ENCODE measurements at regions not wholly inside any gene's neighbourhood (a gene's known extent, or its start where the extent isn't known, plus 50 kb on each side); places are given as distances from the start of the nearest gene placed in this dataset.

DNA sequence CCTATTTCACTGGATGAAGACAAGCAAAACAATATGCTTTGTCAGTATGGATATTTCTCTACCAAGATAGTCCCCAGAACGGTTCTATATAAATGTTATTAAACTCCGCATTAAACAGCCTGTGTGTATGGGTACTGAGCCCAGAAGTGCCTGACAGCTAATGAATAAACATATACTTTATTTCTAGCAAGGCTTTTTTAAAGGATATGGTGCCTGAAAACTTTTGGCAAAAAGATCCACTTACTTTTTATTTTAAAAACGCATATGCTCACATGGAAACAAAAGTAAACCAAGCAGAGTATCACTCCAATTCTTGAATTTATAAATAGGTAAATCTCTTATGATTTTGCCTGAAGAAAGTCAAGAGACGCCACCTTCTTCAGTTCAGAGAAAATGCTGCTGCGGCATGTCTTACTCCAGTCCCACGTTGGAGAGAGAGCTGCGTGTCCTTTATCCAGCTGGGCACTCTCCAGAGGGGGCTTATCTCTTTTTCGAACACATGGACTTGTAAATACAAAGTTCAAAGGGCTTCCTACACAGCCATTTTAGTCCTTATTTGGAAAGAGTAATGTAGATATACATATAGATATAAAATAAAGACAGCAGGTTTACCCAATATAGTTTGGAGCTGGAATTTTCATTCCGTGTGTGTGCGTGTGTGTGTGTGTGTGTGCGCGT lies 264.2 kb downstream of the ADAMTS20 start:
- ATAC-seq (ENCODE audit: low read depth in 2 of 2) (no peak), DNase-seq (no peak)
- no peak overlapping the region for H3K27ac ChIP-seq (ENCODE audit: insufficient read depth, low read length, poor library complexity, severe bottlenecking)
- H3K36me3 ChIP-seq (ENCODE audit: control insufficient read depth, insufficient read depth, low read length): no peaks in the 10 kb centered on the region
- Mint-ChIP-seq H3K4me3 (no peak overlapping the region), H3K27ac (no peak overlapping the region), H3K4me1 (no peaks in the 10 kb centered on the region), H3K27me3 (no peaks in the 10 kb centered on the region), H3K36me3 (no peaks in the 10 kb centered on the region), H3K9me3 (peaks cover 0 to 5% (median 0%) of the 10 kb centered on the region in 7 donors)
- no peaks in the 10 kb centered on the region for H3K4me1 ChIP-seq (ENCODE audit: control insufficient read depth, insufficient read depth, low read length, poor library complexity, severe bottlenecking)
- no peaks in the 10 kb centered on the region for H3K9me3 ChIP-seq (ENCODE audit: control insufficient read depth in 2 of 2, low read length in 2 of 2)
- H3K27me3 ChIP-seq (ENCODE audit: control insufficient read depth, insufficient read depth, low read length): no peaks in the 10 kb centered on the region
- no peak overlapping the region for H3K4me3 ChIP-seq (ENCODE audit: low read depth, low read length)

DNA sequence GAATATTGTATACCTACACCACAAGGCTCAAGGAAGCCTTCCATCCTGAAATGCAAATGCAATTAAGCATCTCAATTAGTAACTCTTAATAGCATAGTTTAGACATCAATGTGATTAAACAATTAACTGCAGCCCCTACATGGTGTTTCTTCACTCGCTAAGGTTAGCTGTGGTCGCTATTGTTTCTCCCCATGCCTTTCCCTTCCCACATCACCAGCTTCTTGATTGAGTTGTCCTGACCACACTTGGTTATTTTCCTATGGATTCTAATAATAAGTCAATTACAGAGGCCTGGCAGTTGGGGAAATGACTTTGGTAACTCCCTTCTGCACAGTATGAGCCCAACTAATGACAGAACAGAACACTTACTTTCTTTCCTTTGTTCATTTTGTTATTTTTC lies 265.0 kb downstream of the ADAMTS20 start:
- Mint-ChIP-seq H3K4me1 (no peaks in the 10 kb centered on the region), H3K9me3 (peaks cover 0 to 5% (median 0%) of the 10 kb centered on the region in 7 donors), H3K4me3 (no peak overlapping the region), H3K27me3 (no peaks in the 10 kb centered on the region), H3K36me3 (no peaks in the 10 kb centered on the region), H3K27ac (no peak overlapping the region)
- ATAC-seq (ENCODE audit: low read depth in 2 of 2) (no peak), DNase-seq (no peak)
- no peaks in the 10 kb centered on the region for H3K9me3 ChIP-seq (ENCODE audit: control insufficient read depth in 2 of 2, low read length in 2 of 2)
- no peaks in the 10 kb centered on the region for H3K36me3 ChIP-seq (ENCODE audit: control insufficient read depth, insufficient read depth, low read length)
- no peak overlapping the region for H3K27ac ChIP-seq (ENCODE audit: insufficient read depth, low read length, poor library complexity, severe bottlenecking)
- H3K4me3 ChIP-seq (ENCODE audit: low read depth, low read length): no peak overlapping the region
- H3K27me3 ChIP-seq (ENCODE audit: control insufficient read depth, insufficient read depth, low read length): no peaks in the 10 kb centered on the region
- no peaks in the 10 kb centered on the region for H3K4me1 ChIP-seq (ENCODE audit: control insufficient read depth, insufficient read depth, low read length, poor library complexity, severe bottlenecking)

DNA sequence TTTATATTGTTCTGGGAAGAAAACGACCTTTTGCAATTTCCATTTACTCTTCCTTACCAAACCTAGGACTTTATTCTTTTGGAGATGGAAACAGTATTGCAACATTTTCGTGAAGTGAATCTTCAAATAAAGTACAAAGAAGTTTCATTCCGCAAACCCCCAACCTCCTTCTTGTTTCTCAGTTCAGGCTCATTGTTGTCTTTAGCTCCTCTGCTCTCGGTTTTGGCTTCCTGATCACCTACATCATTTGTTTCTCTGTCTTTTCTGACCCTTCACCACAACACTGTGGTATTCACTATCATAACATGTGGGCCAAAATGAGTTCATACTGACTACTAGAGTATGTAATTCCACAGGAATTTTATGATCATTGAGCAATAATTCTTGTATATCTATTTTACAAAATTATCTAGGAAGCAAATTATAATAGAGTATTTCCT lies 266.8 kb downstream of the ADAMTS20 start:
- H3K9me3 Mint-ChIP-seq: peaks cover 0 to 3% (median 0%) of the 10 kb centered on the region in 7 donors
- H3K36me3 ChIP-seq (ENCODE audit: control insufficient read depth, insufficient read depth, low read length): no peaks in the 10 kb centered on the region
- ATAC-seq (ENCODE audit: low read depth in 2 of 2) (no peak), DNase-seq (no peak)
- H3K36me3 Mint-ChIP-seq: no peaks in the 10 kb centered on the region
- no peak overlapping the region for H3K27ac Mint-ChIP-seq
- H3K4me3 Mint-ChIP-seq: no peak overlapping the region
- H3K4me3 ChIP-seq (ENCODE audit: low read depth, low read length): no peak overlapping the region
- H3K27me3 ChIP-seq (ENCODE audit: control insufficient read depth, insufficient read depth, low read length): no peaks in the 10 kb centered on the region
- H3K9me3 ChIP-seq (ENCODE audit: control insufficient read depth in 2 of 2, low read length in 2 of 2): no peaks in the 10 kb centered on the region
- H3K27ac ChIP-seq (ENCODE audit: insufficient read depth, low read length, poor library complexity, severe bottlenecking): no peak overlapping the region
- no peaks in the 10 kb centered on the region for H3K4me1 ChIP-seq (ENCODE audit: control insufficient read depth, insufficient read depth, low read length, poor library complexity, severe bottlenecking)
- H3K27me3 Mint-ChIP-seq: no peaks in the 10 kb centered on the region
- no peaks in the 10 kb centered on the region for H3K4me1 Mint-ChIP-seq

DNA sequence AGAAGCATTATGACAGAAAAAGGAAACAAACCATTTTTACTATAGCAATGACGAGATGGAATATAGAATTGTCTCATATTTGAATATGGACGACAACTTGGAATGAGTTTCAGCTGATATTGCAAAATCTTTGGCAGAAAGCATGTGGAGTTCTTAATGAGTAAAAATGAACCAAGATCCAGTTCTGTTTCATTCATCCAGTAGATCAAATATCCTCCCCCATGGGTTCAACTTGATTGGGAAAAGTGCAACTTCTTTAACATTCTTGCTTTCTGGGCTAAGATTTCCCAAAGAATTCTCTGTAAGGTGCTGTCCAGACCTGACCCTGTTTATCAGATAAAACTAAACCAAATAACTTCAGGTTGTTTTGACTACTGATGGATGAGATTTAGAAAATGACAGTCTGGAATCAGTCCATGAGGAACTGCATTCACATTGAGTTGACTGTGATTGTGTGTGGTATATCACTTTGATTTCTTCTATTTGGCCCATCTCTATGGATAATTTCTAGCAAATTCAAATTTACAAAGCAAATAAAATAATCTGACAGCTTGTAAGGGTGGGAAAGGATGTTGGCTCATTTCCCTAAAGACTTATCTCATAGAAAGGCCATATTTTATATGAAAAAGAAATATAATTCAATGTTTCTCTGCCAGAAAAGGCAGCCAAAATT lies 267.4 kb downstream of the ADAMTS20 start:
- Mint-ChIP-seq H3K4me3 (no peak overlapping the region), H3K27ac (no peak overlapping the region), H3K4me1 (no peaks in the 10 kb centered on the region), H3K9me3 (peaks cover 0 to 3% (median 0%) of the 10 kb centered on the region in 7 donors), H3K27me3 (no peaks in the 10 kb centered on the region), H3K36me3 (no peaks in the 10 kb centered on the region)
- Histone ChIP-seq H3K4me1 (ENCODE audit: control insufficient read depth, insufficient read depth, low read length, poor library complexity, severe bottlenecking) (no peaks in the 10 kb centered on the region), H3K9me3 (ENCODE audit: control insufficient read depth in 2 of 2, low read length in 2 of 2) (no peaks in the 10 kb centered on the region), H3K27ac (ENCODE audit: insufficient read depth, low read length, poor library complexity, severe bottlenecking) (no peak overlapping the region), H3K36me3 (ENCODE audit: control insufficient read depth, insufficient read depth, low read length) (no peaks in the 10 kb centered on the region), H3K4me3 (ENCODE audit: low read depth, low read length) (no peak overlapping the region), H3K27me3 (ENCODE audit: control insufficient read depth, insufficient read depth, low read length) (no peaks in the 10 kb centered on the region)
- DNase-seq: no peak
- no peak for ATAC-seq (ENCODE audit: low read depth in 2 of 2)

DNA sequence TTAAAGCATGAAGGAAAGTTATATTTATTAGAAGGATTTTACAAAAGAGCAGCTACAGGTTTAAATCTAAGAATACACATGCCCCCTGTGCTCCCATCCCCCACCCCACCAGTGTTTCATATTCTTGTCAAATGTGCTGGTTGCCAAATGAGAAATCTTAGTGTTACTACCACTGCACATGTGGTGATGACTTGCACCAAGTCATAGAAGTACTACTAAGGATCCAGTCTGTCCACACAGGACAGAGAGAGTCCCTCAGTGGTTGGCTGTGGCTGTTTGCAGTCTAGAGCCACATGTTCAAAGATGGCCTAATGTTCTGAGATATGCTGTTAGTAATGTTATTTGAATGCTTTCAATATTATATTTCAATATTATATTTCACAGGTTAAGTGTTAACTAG lies 268.8 kb downstream of the ADAMTS20 start:
- Histone ChIP-seq H3K9me3 (ENCODE audit: control insufficient read depth in 2 of 2, low read length in 2 of 2) (no peaks in the 10 kb centered on the region), H3K27me3 (ENCODE audit: control insufficient read depth, insufficient read depth, low read length) (no peaks in the 10 kb centered on the region), H3K36me3 (ENCODE audit: control insufficient read depth, insufficient read depth, low read length) (no peaks in the 10 kb centered on the region), H3K4me3 (ENCODE audit: low read depth, low read length) (no peak overlapping the region), H3K27ac (ENCODE audit: insufficient read depth, low read length, poor library complexity, severe bottlenecking) (no peak overlapping the region), H3K4me1 (ENCODE audit: control insufficient read depth, insufficient read depth, low read length, poor library complexity, severe bottlenecking) (no peaks in the 10 kb centered on the region)
- no peaks in the 10 kb centered on the region for H3K4me1 Mint-ChIP-seq
- H3K4me3 Mint-ChIP-seq: no peak overlapping the region
- peaks cover 0 to 4% (median 1%) of the 10 kb centered on the region in 7 donors for H3K9me3 Mint-ChIP-seq
- no peak for ATAC-seq (ENCODE audit: low read depth in 2 of 2)
- H3K36me3 Mint-ChIP-seq: no peaks in the 10 kb centered on the region
- DNase-seq: no peak
- H3K27me3 Mint-ChIP-seq: no peaks in the 10 kb centered on the region
- H3K27ac Mint-ChIP-seq: no peak overlapping the region

DNA sequence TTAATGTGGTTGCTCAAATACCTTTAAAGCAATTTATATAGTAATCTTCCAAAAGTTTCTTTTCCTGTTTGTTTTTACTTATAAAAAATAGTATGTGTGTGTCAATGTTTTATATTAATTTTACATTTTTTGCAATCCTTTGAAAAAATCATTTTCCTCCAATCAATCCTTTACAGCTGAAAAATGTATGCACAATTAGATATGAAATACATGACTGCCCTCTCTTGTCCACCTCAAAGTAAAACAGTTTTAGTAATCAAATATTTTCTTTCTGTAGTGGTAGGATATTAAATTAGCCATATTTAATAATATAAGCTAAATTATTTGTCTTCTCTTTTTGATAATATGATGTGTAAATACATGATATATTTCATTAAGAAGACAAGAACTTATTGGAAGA lies 269.9 kb downstream of the ADAMTS20 start:
- no peaks in the 10 kb centered on the region for H3K27me3 ChIP-seq (ENCODE audit: control insufficient read depth, insufficient read depth, low read length)
- H3K4me3 Mint-ChIP-seq: no peak overlapping the region
- no peak for ATAC-seq (ENCODE audit: low read depth in 2 of 2)
- H3K4me1 ChIP-seq (ENCODE audit: control insufficient read depth, insufficient read depth, low read length, poor library complexity, severe bottlenecking): no peaks in the 10 kb centered on the region
- H3K27ac ChIP-seq (ENCODE audit: insufficient read depth, low read length, poor library complexity, severe bottlenecking): no peak overlapping the region
- no peaks in the 10 kb centered on the region for H3K4me1 Mint-ChIP-seq
- peaks cover 0 to 4% (median 2%) of the 10 kb centered on the region in 7 donors for H3K9me3 Mint-ChIP-seq
- no peaks in the 10 kb centered on the region for H3K36me3 Mint-ChIP-seq
- H3K27ac Mint-ChIP-seq: no peak overlapping the region
- no peaks in the 10 kb centered on the region for H3K9me3 ChIP-seq (ENCODE audit: control insufficient read depth in 2 of 2, low read length in 2 of 2)
- no peaks in the 10 kb centered on the region for H3K36me3 ChIP-seq (ENCODE audit: control insufficient read depth, insufficient read depth, low read length)
- no peaks in the 10 kb centered on the region for H3K27me3 Mint-ChIP-seq
- DNase-seq: no peak
- H3K4me3 ChIP-seq (ENCODE audit: low read depth, low read length): no peak overlapping the region

DNA sequence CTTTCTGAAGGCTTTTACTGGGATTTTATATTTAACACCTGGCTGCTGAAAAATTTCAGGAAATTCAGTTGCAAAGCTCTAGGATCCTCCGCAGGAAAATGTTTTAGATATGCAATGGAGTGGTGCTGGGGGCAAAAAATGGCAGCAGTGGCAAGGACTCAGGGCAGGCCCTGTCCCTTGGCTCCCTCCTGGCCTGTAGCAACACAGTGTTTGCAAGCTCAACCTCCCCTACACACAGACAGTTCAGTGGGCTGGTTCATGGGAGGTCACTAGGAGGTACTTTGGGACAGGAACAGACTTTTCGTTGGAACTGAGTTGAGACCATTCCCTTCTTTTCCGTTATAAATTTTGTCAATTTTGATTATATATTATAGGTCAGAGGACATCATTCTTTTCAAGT lies 270.4 kb downstream of the ADAMTS20 start:
- no peak overlapping the region for H3K4me3 Mint-ChIP-seq

DNA sequence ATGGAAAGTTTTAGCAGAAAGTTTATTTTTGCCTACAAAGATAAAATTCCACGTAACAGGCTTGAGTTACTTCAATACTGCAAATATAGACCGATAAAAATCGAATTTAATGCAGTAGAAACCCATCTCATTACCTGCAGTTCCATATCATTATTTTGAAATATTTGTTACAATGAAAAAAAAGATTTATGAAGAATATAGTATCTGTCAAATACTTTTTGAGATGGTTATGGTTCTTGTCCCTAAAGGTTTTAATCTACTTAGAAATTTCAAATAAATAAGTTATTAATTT lies 273.5 kb downstream of the ADAMTS20 start:
- Histone ChIP-seq H3K27me3 (ENCODE audit: control insufficient read depth, insufficient read depth, low read length) (no peaks in the 10 kb centered on the region), H3K4me1 (ENCODE audit: control insufficient read depth, insufficient read depth, low read length, poor library complexity, severe bottlenecking) (no peaks in the 10 kb centered on the region), H3K9me3 (ENCODE audit: control insufficient read depth in 2 of 2, low read length in 2 of 2) (no peaks in the 10 kb centered on the region), H3K36me3 (ENCODE audit: control insufficient read depth, insufficient read depth, low read length) (no peaks in the 10 kb centered on the region), H3K27ac (ENCODE audit: insufficient read depth, low read length, poor library complexity, severe bottlenecking) (no peak overlapping the region), H3K4me3 (ENCODE audit: low read depth, low read length) (no peak overlapping the region)
- DNase-seq (no peak), ATAC-seq (ENCODE audit: low read depth in 2 of 2) (no peak)
- Mint-ChIP-seq H3K36me3 (no peaks in the 10 kb centered on the region), H3K9me3 (peaks cover 0 to 4% (median 2%) of the 10 kb centered on the region in 7 donors), H3K4me3 (no peak overlapping the region), H3K27me3 (no peaks in the 10 kb centered on the region), H3K4me1 (no peaks in the 10 kb centered on the region), H3K27ac (no peak overlapping the region)

More for the DNA sequence above, 270.4 kb downstream of the ADAMTS20 start:
- Mint-ChIP-seq H3K27me3 (no peaks in the 10 kb centered on the region), H3K4me1 (no peaks in the 10 kb centered on the region), H3K36me3 (no peaks in the 10 kb centered on the region), H3K9me3 (peaks cover 0 to 4% (median 2%) of the 10 kb centered on the region in 7 donors), H3K27ac (no peak overlapping the region)
- Histone ChIP-seq H3K9me3 (ENCODE audit: control insufficient read depth in 2 of 2, low read length in 2 of 2) (no peaks in the 10 kb centered on the region), H3K4me3 (ENCODE audit: low read depth, low read length) (no peak overlapping the region), H3K27me3 (ENCODE audit: control insufficient read depth, insufficient read depth, low read length) (no peaks in the 10 kb centered on the region), H3K36me3 (ENCODE audit: control insufficient read depth, insufficient read depth, low read length) (no peaks in the 10 kb centered on the region), H3K27ac (ENCODE audit: insufficient read depth, low read length, poor library complexity, severe bottlenecking) (no peak overlapping the region), H3K4me1 (ENCODE audit: control insufficient read depth, insufficient read depth, low read length, poor library complexity, severe bottlenecking) (no peaks in the 10 kb centered on the region)
- ATAC-seq (ENCODE audit: low read depth in 2 of 2) (no peak), DNase-seq (no peak)

Measured in CD4-positive, CD25-positive, alpha-beta regulatory T cell (primary cell).